Endodermal cell (in vitro differentiated cells): ENCODE measurements at regions not wholly inside any gene's neighbourhood (a gene's known extent, or its start where the extent isn't known, plus 50 kb on each side); places are given as distances from the start of the nearest gene placed in this dataset.

ENCODE experiments used
- DNase-seq: peaks from one replicate; pipeline ENCODE4 v3.0.0-alpha.2; 2017
- H3K27ac ChIP-seq: 2 replicates; pipeline ENCODE4 v1.5.1; 2013; ENCODE audit warnings: mild to moderate bottlenecking, low read depth, low read length, moderate library complexity
- H3K27me3 ChIP-seq: 2 replicates; pipeline ENCODE4 v1.6.1; 2013; ENCODE audit warnings: mild to moderate bottlenecking, low read length, moderate library complexity; ENCODE audit not compliant: insufficient read depth, control insufficient read depth, poor library complexity, severe bottlenecking
- H3K36me3 ChIP-seq: 2 replicates; pipeline ENCODE4 v1.7.0; 2013; ENCODE audit warnings: mild to moderate bottlenecking, low read length, moderate library complexity; ENCODE audit not compliant: control insufficient read depth, insufficient read depth
- H3K4me1 ChIP-seq: one replicate; pipeline ENCODE4 v1.7.0; 2013; ENCODE audit warnings: low read length; ENCODE audit not compliant: control insufficient read depth, insufficient read depth
- H3K4me3 ChIP-seq: 2 replicates; pipeline ENCODE4 v1.5.1; 2013; ENCODE audit warnings: mild to moderate bottlenecking, low read length, moderate library complexity
- H3K9ac ChIP-seq: 2 replicates; pipeline ENCODE4 v1.6.1; 2013; ENCODE audit warnings: mild to moderate bottlenecking, low read length, moderate library complexity; ENCODE audit not compliant: poor library complexity, severe bottlenecking; ENCODE audit errors: extremely low read depth
- H3K9me3 ChIP-seq: 2 replicates; pipeline ENCODE4 v1.6.1; 2013; ENCODE audit warnings: mild to moderate bottlenecking, low read length, moderate library complexity; ENCODE audit not compliant: control insufficient read depth
- H3K27ac Mint-ChIP-seq: 2 replicates; pipeline ENCODE4 v1.8.0; 2020; ENCODE audit warnings: mixed read lengths
- H3K27me3 Mint-ChIP-seq: 2 replicates; pipeline ENCODE4 v1.8.0; 2021; ENCODE audit warnings: mild to moderate bottlenecking, mixed read lengths; ENCODE audit not compliant: insufficient read depth
- H3K36me3 Mint-ChIP-seq: 2 replicates; pipeline ENCODE4 v1.8.0; 2020; ENCODE audit warnings: low read depth, mixed read lengths
- H3K4me1 Mint-ChIP-seq: 2 replicates; pipeline ENCODE4 v1.8.0; 2020; ENCODE audit warnings: mixed read lengths
- H3K4me3 Mint-ChIP-seq: 2 replicates; pipeline ENCODE4 v1.8.0; 2020; ENCODE audit warnings: mild to moderate bottlenecking, moderate library complexity, mixed read lengths
- H3K9me3 Mint-ChIP-seq: 2 replicates; pipeline ENCODE4 v1.8.0; 2020; ENCODE audit warnings: mild to moderate bottlenecking, mixed read lengths
- WGBS, 2 experiments: methylation state at CpG; one replicate each; pipeline versions ENCODE4 v1.1.5 to v1.1.7; 2013; ENCODE audit warnings: missing lambda C conversion rate in 2 of 2, mixed read lengths in 1 of 2; ENCODE audit not compliant: insufficient coverage in 1 of 2, insufficient read length in 1 of 2; 5-methylcytosine and 5-hydroxymethylcytosine counted together
- TF ChIP-seq, protein P1 (sequence below): fragments of 200-600 bp; sonication (generic); conservative IDR thresholded peaks from 2 replicates; pipeline ENCODE4 v1.5.0; 2021; ENCODE audit warnings: antibody characterized with exemption, mild to moderate bottlenecking

DNA sequence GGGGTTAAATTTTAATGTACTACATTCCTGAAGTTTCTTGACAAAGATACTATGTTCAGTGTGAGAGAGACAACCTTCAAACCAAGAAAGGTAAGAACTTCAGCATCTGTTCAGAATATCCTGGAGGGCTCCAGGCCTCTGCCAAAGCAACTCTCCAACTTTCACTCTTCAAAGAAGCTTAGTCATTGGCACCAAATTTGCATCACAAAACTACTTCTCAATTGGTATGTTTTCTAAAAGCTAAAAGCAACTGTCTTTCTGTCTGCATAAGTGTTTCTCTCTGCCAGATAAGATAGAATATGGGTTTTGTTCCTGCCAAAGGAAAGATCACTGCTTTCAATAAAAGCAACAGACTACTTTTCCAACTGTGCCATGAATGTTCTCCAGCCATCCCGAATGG, 187.4 kb downstream of the SUCLA2 start:
- Mint-ChIP-seq H3K4me3 (no peak overlapping the region), H3K27ac (no peak overlapping the region), H3K4me1 (peaks cover 26% of the 10 kb centered on the region), H3K9me3 (no peaks in the 10 kb centered on the region), H3K36me3 (no peaks in the 10 kb centered on the region), H3K27me3 (peaks cover 6% of the 10 kb centered on the region)
- TF ChIP-seq, protein P1, sequence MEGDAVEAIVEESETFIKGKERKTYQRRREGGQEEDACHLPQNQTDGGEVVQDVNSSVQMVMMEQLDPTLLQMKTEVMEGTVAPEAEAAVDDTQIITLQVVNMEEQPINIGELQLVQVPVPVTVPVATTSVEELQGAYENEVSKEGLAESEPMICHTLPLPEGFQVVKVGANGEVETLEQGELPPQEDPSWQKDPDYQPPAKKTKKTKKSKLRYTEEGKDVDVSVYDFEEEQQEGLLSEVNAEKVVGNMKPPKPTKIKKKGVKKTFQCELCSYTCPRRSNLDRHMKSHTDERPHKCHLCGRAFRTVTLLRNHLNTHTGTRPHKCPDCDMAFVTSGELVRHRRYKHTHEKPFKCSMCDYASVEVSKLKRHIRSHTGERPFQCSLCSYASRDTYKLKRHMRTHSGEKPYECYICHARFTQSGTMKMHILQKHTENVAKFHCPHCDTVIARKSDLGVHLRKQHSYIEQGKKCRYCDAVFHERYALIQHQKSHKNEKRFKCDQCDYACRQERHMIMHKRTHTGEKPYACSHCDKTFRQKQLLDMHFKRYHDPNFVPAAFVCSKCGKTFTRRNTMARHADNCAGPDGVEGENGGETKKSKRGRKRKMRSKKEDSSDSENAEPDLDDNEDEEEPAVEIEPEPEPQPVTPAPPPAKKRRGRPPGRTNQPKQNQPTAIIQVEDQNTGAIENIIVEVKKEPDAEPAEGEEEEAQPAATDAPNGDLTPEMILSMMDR: no peak
- DNase-seq: no peak
- H3K27ac ChIP-seq: no peak overlapping the region
- H3K36me3 ChIP-seq: no peaks in the 10 kb centered on the region
- no peaks in the 10 kb centered on the region for H3K27me3 ChIP-seq
- H3K9me3 ChIP-seq: no peaks in the 10 kb centered on the region
- H3K9ac ChIP-seq: no peak overlapping the region
- H3K4me3 ChIP-seq: no peak overlapping the region
- WGBS, 2 experiments: 61% methylated on average over 1 of the region's 1 CpG; no CpG with 5 or more reads in 1 of the 2 experiments
- H3K4me1 ChIP-seq: no peaks in the 10 kb centered on the region

DNA sequence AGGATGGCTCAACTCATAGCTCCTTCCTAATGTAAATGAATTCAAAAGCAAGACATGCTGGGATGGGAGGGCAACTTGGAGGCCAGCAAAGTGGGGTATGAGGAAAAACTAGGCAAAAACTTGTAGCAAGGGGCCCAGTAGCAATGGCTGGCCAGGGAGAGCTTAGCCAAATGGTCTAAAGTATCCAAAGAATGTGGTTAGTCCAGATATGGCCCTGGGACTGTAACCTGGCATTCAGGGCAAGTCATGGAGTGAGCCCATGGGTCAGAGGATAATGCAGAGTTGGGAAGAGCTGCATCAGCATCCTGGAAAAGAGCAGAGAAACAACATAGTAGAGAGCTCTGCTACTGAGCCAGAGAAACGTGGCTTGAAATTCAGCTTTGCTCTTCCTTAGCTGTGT, 191.7 kb downstream of the SUCLA2 start:
- H3K9me3 Mint-ChIP-seq: peaks cover 3% of the 10 kb centered on the region
- Histone ChIP-seq H3K4me1 (no peaks in the 10 kb centered on the region), H3K9me3 (no peaks in the 10 kb centered on the region), H3K27ac (no peak overlapping the region), H3K27me3 (no peaks in the 10 kb centered on the region), H3K9ac (no peak overlapping the region), H3K36me3 (no peaks in the 10 kb centered on the region), H3K4me3 (no peak overlapping the region)
- peaks cover 2% of the 10 kb centered on the region for H3K36me3 Mint-ChIP-seq
- peaks cover 6% of the 10 kb centered on the region for H3K27me3 Mint-ChIP-seq
- DNase-seq: no peak
- TF ChIP-seq, protein P1: no peak
- 83 to 94% methylated on average over 1 of the region's 1 CpG for WGBS, 2 experiments
- peaks cover 10% of the 10 kb centered on the region for H3K4me1 Mint-ChIP-seq
- no peak overlapping the region for H3K27ac Mint-ChIP-seq
- H3K4me3 Mint-ChIP-seq: no peak overlapping the region

DNA sequence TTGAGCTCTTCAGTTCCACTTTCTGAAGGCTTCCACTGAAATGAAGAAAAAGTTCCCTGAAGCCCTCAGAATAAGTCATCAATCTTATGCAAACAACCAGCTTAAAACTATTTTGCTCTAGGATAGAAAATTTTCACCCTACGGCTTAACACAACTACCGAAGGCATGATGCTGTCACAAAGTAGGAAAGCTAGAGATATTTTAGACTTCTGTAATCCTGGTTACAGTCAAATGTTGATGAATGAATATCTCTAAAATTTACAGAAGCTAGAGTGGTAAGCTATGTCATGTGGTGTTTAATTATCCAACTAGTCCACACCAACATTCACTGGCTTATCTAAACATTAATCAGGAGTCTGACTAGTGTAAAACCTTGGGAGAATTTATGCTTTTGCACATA, 197.9 kb downstream of the SUCLA2 start:
- no peaks in the 10 kb centered on the region for H3K4me1 Mint-ChIP-seq
- 82 to 100% methylated on average over 2 of the region's 2 CpGs for WGBS, 2 experiments
- TF ChIP-seq, protein P1: no peak
- no peak overlapping the region for H3K27ac Mint-ChIP-seq
- H3K9ac ChIP-seq: no peak overlapping the region
- no peaks in the 10 kb centered on the region for H3K27me3 ChIP-seq
- H3K4me3 Mint-ChIP-seq: no peak overlapping the region
- H3K36me3 Mint-ChIP-seq: peaks cover 2% of the 10 kb centered on the region
- H3K4me1 ChIP-seq: no peaks in the 10 kb centered on the region
- H3K27me3 Mint-ChIP-seq: no peaks in the 10 kb centered on the region
- no peaks in the 10 kb centered on the region for H3K36me3 ChIP-seq
- DNase-seq: no peak
- H3K9me3 Mint-ChIP-seq: peaks cover 12% of the 10 kb centered on the region
- peaks cover 5% of the 10 kb centered on the region for H3K9me3 ChIP-seq
- H3K4me3 ChIP-seq: no peak overlapping the region
- H3K27ac ChIP-seq: no peak overlapping the region
